GM18873 (cell line): ENCODE measurements at regions not wholly inside any gene's neighbourhood (a gene's known extent, or its start where the extent isn't known, plus 50 kb on each side); places are given as distances from the start of the nearest gene placed in this dataset.
"Not testable (repeated sequence)": the region's sequence is repeated elsewhere in the genome, so short reads cannot be mapped to it uniquely, and the experiment has no call there.

Experiments
- ATAC-seq: cut with Tn5 transposase; IDR thresholded peaks from one replicate; pipeline ENCODE4 v1.9.1; 2021; ENCODE audit warnings: mild to moderate bottlenecking, moderate library complexity, moderate number of reproducible peaks; ENCODE audit not compliant: unreplicated experiment, low FRiP score

DNA sequence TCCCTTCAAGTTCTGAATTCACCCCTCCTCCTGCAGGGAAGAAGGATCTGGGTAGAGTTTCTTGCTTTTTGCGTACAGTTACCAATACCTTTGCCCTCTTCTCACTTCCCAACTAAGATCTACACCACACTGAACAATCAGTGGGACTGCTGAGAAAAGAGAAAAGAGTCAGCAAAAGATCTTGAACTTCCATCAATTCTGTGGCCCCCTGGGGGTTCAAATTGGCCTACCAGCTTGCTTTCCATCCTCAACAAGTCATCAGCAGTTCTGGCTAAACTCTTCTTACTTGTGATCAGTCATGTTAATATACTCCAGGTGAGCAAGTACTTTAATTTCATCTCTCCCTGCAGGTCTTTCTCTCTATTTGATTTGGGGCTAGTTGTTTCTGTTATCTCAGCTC, 739.3 kb upstream of the LRRTM4 start:
- no peak for ATAC-seq

- not testable (repeated sequence) for ATAC-seq
These were observed 739.9 kb upstream of the LRRTM4 start for GRCh38 chr2:78262089-78262488.

DNA sequence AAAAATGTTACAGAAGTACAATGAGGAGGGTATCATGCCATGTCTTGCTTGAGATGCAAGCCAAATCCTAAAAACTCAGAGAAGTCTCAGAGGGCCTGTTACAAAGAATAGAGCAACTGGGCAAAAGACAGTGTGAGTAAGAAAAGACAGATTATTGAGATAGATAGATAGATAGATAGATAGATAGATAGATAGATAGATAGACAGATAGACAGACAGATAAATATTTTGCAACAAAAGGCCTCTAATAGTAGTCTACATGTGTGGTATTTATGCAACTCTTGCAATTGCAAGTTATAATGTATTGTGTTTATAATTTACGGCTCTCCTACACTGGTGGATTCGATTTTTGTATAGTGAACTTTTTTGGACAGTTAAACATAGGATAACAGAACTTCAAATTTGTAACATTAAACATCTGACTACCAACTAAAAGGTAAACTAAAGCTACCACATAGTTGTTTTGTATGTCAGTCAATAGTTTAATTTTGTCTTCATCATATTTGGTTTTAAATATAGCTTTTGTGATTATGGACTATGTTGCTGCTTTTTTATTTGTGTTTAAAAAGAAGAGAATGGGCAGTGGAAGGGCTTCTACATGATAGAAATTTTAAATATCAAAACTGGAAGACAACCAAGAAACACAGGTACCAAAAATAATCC, 740.7 kb upstream of the LRRTM4 start:
- no peak for ATAC-seq

DNA sequence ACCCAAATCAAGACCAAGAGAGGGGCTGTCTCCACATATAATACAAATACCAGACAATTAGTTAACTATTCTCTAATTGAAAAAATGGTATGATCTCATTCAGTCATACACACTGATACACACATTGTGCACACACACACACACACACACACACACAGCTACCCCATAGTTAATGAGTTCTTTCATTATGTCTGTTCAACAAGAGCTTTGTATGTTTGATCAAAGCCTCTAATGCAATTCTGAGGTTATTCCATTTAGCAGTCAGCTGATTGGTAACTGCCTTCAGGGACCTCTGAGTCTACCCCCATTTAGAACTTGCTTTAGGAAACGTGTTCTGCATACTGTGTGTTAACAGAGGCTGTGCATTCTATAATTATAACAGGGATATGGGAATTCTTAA, 741.4 kb upstream of the LRRTM4 start:
- no peak for ATAC-seq

DNA sequence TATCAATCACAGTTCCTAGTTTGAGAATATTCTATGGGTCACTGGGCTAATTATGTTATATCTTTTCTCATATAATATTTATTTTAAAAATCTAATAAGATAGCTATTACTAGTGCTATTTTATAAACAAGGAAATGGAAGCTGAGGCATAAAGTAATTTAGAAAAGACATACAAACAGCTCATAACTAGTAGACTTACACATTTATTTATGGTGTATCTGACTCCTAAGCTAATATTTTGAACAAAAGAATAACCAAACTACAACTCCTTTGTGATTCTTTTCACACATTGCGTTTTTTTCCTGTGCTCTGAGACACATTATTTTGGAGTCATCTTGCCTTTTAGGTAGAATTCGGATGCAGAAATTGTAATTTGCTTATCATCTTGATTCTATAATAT, 742.0 kb upstream of the LRRTM4 start:
- ATAC-seq, result no peak

- ATAC-seq, result no peak
These were observed 744.3 kb upstream of the REG3G start for GRCh38 chr2:78281164-78281563.

DNA sequence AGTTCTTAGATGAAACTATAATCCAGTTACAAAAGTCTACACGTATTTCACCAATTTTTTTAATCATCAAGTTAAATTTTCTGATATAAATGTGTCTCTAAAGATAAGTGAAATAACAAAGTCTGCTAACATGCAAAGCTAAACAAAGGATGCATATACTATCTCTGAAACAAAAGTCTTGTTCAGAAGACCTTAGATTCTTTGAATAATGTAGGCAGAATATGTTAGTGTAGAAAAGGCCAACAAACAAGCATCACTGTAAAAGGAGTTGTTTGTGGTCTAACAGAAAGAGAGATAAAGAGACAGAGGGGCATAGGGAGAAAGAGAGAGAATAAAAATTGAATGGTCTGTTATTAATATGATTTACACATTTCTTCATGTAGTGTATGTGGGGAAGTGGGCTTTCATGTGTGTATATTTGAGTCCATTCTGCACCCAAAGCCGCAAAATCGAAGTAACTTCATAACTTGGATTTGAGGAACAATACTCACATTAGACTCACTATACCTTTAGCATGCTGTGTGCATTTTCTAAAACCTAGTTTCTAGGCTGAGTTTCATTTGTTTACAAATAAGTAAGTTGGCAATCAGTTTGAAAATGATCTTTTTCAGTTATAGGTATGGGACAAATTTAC, 734.8 kb upstream of the REG3G start:
- no peak for ATAC-seq

GRCh38 chr2:78293768-78294167, 731.7 kb upstream of the REG3G start:
- no peak for ATAC-seq

DNA sequence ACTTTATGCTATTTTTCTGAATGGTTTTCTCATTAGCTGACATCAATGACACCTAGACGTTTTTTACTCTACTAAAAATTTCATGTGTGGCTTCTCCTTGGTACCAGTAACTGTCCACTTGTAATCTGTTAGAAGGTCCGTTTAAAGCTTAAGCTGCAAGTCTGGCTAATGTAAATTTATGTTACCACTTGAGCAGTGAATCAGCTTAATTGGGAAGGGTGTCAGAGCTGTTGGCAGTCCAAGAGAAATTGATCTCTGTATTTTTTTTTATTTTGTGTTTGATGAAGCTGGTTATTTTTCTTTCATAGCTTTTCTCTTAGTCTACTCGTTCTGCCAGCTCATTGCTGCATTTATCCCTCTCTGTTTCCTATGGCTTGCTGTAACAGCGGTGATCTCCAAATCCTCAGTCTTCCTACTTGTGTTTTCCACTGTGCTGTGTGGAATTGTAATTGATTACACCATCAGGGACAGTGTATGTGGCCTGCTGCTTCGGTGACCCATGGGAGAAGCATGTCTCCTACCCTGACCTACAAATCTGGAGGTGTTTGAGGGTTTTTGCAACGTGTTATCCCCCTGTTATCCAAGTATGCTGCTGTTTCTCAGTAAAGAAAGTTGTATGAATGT, 724.2 kb upstream of the REG3G start:
- no peak for ATAC-seq

DNA sequence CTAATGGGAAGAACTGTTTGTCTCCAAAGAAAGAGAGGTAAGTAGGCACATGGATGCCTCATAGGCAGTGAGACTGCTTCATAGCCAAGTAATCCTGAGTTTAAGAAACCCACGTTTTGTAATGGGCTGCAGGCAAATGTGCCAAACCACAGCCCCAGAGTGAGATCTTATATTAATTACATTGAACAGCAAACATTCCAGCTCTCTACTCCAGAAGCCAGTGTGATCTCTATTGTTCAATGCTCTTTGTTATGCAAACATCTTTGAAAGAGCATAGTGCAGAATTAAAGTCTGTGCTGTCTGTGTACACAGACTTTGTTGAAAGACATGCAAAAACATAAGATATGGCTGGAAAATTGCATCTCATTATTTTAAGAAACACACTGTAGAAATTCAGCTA, 720.8 kb upstream of the REG3G start:
- ATAC-seq, result no peak

DNA sequence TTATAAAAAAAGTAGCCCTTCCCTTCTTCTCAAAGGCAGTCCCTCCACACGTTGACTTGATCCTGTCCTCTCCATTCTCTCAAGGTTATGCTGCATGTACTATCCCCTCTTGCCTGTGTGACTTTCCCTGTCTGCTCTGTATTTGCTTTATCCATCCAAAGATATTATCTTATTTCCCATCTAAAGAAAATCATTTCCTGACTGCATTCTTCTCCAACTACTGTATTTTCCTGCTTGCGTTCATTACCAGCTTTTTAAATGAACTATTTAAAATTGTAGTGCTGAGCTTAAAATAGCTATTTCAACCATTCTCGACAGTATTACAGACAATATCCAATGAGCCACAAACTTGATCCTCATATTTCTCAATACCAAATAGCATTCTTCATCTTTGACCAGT, 716.0 kb upstream of the REG3G start:
- no peak for ATAC-seq

DNA sequence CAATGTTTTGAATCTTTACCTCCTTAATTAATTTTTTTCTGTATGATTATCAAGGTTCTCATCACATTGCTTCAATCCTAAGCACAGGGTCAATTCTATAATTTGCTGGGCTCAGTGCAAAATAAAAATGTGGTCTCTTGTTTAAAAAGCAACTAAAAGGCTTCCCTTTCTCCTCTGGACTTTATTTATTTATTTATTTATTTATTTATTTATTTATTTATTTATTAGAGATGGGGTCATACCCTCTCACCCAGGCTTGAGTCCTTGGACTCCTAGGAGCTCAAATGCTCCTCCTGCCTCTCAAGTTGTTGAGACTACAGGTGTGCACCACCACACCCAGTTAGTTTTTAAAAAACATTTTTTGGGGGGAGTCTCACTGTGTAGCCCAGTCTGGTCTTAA, 710.1 kb upstream of the REG3G start:
- ATAC-seq, result no peak

- ATAC-seq, result no peak
These were observed 707.2 kb upstream of the REG3G start for GRCh38 chr2:78318275-78318674.

DNA sequence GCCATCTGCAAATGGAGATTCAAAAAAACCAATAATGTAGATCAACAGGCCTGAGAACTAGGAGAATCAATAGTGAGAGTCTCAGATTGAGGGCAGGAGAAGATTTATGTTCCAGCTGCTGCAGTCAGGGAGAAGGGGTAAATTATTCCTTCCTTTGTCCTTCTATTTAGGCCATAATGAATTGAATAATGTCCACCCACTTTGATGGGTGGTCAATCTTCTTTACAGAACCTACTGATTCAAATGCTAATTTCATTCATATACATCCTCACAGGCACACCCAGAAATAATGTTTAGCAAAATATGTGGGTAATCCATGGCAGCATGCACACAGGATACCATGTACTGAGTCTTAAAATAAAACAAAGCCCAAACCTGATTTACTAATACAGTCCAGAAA, 695.3 kb upstream of the REG3G start:
- ATAC-seq, result no peak

DNA sequence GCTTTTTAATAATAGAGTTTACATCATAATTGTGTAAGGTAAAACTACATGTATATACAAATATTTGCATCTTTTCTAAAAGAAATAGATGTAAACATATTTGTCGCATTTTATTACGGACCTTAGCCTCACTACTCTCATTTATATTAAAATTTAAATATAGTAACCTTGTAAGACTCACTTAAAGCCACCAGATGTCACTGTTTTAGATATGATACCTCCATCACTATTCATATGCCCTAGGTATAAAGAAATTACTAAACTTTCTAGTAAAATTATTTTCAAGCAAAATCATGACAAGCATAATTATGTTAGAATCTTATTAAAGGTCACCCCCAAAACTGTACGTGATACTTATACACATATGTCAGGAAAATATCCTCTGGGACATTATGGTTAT, 674.3 kb upstream of the REG3G start:
- no peak for ATAC-seq

DNA sequence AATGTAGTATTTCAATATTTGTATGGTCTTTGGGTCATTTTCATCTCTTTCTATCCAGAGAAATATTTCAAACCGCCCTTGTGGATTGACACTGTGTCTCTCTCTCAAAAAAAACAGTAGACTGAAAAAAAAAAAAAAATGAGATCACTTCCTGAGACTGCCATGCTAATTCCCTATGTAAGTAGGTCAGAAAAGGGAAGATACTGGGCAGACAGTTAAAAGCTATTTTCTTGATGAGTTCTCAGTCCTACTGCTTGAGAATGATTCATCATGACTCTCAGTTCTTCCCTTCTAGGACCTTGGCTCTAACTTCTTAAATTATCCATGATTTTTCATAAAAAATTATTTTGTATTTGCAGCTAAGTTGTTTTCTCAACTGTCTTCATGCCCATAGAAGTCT, 672.3 kb upstream of the REG3G start:
- ATAC-seq, result no peak

DNA sequence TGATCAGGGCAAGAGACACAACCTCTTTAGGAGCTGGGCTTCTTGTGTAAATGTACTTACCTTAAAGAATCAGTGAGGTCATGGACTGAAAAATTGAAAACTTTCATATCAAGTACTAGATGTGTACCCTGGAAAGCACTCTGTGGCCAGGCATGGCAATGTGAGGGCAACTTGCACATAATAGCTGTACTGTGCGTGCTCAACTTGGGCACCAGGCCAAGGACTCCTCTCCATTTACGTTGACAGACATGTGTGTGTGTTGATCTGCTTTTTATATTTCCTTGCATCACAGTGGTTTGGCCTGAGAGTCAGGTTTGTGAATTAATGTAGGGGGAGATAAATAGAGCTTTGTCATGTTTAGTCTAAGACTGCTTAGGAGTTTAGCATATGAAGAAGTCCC, 669.5 kb upstream of the REG3G start:
- ATAC-seq, result no peak

DNA sequence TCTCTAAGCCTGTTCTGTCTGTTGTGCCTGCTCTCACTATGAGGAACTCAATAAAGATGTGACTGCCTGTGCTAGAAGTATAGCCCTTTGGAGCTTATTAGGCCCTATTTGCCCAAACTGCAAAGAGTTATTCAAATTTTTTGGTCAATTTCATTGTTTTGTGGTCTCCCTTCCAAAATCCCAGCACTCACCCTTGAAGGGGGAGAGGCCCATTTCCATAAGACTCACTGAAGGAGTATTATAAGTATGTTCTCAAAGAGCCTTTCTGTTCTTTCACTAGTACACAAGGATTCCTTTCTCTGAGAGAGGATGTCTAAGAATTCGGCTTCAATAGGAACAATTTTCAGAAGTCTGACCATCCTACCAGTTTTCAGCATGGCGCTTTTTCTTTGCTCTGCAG, 641.9 kb upstream of the REG3G start:
- no peak for ATAC-seq

DNA sequence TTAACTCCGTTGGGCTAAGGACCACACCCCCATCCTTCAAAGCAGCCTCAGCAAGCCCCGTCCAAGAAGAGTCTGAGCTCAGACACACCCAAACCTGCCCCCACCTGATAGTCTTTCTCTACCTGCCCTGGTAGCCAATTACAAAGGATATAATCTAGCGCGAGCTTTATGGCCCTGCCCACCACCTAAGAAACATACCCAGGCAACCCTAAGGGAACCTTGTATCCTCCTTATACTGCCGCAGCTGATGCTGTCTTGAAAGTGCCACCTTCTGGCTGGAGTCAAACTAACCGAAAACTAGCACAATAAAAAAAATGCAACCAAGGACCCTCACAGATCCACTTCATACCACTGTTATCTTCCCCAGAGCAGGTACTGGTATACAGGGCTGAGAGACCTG, 628.3 kb upstream of the REG3G start:
- no peak for ATAC-seq

DNA sequence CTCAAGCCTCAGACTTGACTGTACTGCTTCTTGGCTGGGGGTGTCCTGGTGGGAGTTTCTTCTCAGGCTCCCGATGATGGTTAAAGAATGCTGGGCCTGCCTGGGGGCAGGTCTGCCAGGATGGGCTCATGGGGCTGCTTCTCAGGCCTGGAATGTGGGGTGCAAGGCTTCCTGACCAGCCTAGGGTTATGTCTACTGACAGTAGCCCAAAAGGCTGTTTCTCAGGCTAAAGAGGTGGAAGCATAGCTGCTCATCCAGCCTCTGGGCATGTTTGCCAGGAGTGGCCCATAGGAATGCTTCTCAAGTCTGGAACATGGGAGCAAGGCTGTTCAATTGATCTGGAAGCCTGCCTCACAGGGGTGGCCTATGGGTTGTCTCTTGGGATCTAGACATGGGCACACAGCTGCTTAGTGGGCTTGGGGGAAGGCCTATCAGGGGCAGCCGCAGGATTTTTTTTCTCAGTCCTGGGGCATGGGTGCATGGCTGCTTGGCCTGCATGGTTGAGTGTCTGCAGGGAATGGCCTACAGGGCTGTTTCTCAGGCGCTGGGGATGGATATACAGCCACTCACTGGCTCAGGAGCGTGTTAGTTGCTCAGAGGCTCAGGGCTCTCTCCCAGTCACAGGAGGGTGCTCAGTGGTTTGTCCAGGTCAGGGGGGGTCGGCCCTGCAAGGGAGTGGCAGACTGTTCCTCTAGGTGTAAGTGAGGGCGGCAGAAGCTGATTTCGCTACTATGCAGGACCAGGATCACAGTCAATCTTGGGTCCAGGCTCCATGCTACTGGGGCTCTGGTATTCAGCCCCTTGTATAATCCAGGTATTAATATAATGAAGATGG, 617.3 kb upstream of the REG3G start:
- no peak for ATAC-seq

DNA sequence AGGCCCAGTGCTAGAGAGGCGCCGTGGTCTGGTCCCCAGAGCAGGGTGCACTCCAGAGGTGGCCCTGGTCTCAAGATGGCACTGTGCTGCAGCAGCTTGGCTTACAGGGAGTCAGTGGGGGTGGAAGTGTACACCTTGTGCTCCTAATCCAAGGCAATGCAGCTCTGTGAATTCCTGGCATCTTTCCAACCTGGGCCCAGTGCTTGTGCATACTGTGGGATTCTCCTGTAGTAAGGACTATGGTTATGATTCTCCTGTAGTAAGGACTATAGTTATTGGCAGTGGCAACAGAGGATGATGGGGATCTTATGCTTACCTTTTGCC, 616.7 kb upstream of the REG3G start:
- ATAC-seq, result no peak
